IMR-90 (cell line): ENCODE measurements at regions not wholly inside any gene's neighbourhood (a gene's known extent, or its start where the extent isn't known, plus 50 kb on each side); places are given as distances from the start of the nearest gene placed in this dataset.

ENCODE experiments used
- ATAC-seq: fragments of 200-7000 bp; cut with Tn5 transposase; 2 replicates; pipeline ENCODE4 v1.9.1; 2020; ENCODE audit warnings: low read depth, mild to moderate bottlenecking, moderate library complexity
- BruUV-seq: library from RNA; stranded (reverse); fragments of 400-500 nt; replicated peaks from 2 replicates; lab custom pipeline; 2021; lab: Mats Ljungman, UMichigan
- CTCF ChIA-PET: fragments of 300-600 bp; formaldehyde crosslinking; extraction: SDS; loops from one replicate; lab custom pipeline; 2021; ENCODE audit warnings: antibody characterized with exemption; lab: Yijun Ruan, JAX
- POLR2A ChIA-PET: fragments of 300-600 bp; sonication (Branson Sonifier 250); formaldehyde crosslinking; loops from one replicate; lab custom pipeline; 2022; ENCODE audit warnings: antibody characterized with exemption; ENCODE audit not compliant: unreplicated experiment; lab: Charles Lee
- DNase-seq: peaks from one replicate; pipeline ENCODE4 v3.0.0; 2013
- H2AFZ ChIP-seq: replicated peaks from 2 replicates; pipeline ENCODE3; 2013; ENCODE audit warnings: low read length, mild to moderate bottlenecking; ENCODE audit not compliant: poor library complexity
- H2AK5ac ChIP-seq: 2 replicates; pipeline ENCODE4 v1.6.1; 2013; ENCODE audit warnings: low read depth, low read length, inconsistent platforms
- H2AK9ac ChIP-seq: replicated peaks from 2 replicates; pipeline ENCODE3; 2013; ENCODE audit warnings: mild to moderate bottlenecking, low read depth, low read length, moderate library complexity; ENCODE audit not compliant: poor library complexity
- H2BK120ac ChIP-seq: 2 replicates; pipeline ENCODE4 v1.6.1; 2013; ENCODE audit warnings: low read depth, low read length, inconsistent platforms
- H2BK15ac ChIP-seq: 3 replicates; pipeline ENCODE4 v1.6.1; 2013; ENCODE audit warnings: low read depth, low read length, inconsistent platforms
- H2BK20ac ChIP-seq: 2 replicates; pipeline ENCODE4 v1.6.1; 2013; ENCODE audit warnings: low read depth, mild to moderate bottlenecking, inconsistent platforms, low read length, moderate library complexity
- H2BK5ac ChIP-seq: 2 replicates; pipeline ENCODE4 v1.6.1; 2013; ENCODE audit warnings: mild to moderate bottlenecking, low read depth, low read length, inconsistent platforms; ENCODE audit not compliant: poor library complexity, severe bottlenecking
- H3K14ac ChIP-seq: replicated peaks from 2 replicates; pipeline ENCODE4 v1.6.1; 2013; ENCODE audit warnings: low read depth, low read length, inconsistent platforms
- H3K18ac ChIP-seq: 2 replicates; pipeline ENCODE4 v1.6.1; 2013; ENCODE audit warnings: low read depth, low read length, control low read depth
- H3K23ac ChIP-seq: 2 replicates; pipeline ENCODE4 v1.6.1; 2013; ENCODE audit warnings: low read depth, low read length, inconsistent platforms
- H3K27ac ChIP-seq: 2 replicates; pipeline ENCODE4 v1.5.1; 2013; ENCODE audit warnings: mild to moderate bottlenecking, control low read depth, low read length; ENCODE audit not compliant: insufficient read depth
- H3K27me3 ChIP-seq: 2 replicates; pipeline ENCODE4 v1.6.1; 2013; ENCODE audit warnings: low read length; ENCODE audit not compliant: control insufficient read depth, insufficient read depth
- H3K36me3 ChIP-seq: 2 replicates; pipeline ENCODE4 v1.6.1; 2013; ENCODE audit warnings: low read length, mixed read lengths; ENCODE audit not compliant: control insufficient read depth, insufficient read depth
- H3K4ac ChIP-seq: 2 replicates; pipeline ENCODE4 v1.6.1; 2013; ENCODE audit warnings: low read depth, low read length, inconsistent platforms
- H3K4me1 ChIP-seq: 2 replicates; pipeline ENCODE4 v1.6.1; 2013; ENCODE audit warnings: low read length, mixed read lengths; ENCODE audit not compliant: control insufficient read depth, insufficient read depth
- H3K4me2 ChIP-seq: 2 replicates; pipeline ENCODE4 v1.6.1; 2013; ENCODE audit warnings: low read depth, mild to moderate bottlenecking, control low read depth, low read length, moderate library complexity
- H3K4me3 ChIP-seq: 2 replicates; pipeline ENCODE4 v1.5.1; 2013; ENCODE audit warnings: low read depth, mild to moderate bottlenecking, control low read depth, low read length, moderate library complexity; ENCODE audit not compliant: insufficient read depth
- H3K56ac ChIP-seq: 2 replicates; pipeline ENCODE4 v1.6.1; 2013; ENCODE audit warnings: low read length, inconsistent platforms; ENCODE audit not compliant: insufficient read depth; ENCODE audit errors: extremely low read depth
- H3K79me1 ChIP-seq, 2 experiments: 2 replicates each; pipeline ENCODE4 v1.6.1; 2013; ENCODE audit warnings: low read length in 2 of 2, inconsistent platforms in 1 of 2, low read depth in 1 of 2
- H3K9ac ChIP-seq: 2 replicates; pipeline ENCODE4 v1.6.1; 2013; ENCODE audit warnings: low read depth, low read length, control low read depth
- H3K9me1 ChIP-seq: 2 replicates; pipeline ENCODE4 v1.6.1; 2013; ENCODE audit warnings: low read length, inconsistent platforms; ENCODE audit not compliant: insufficient read depth
- H3K9me3 ChIP-seq: 2 replicates; pipeline ENCODE4 v1.6.1; 2013; ENCODE audit warnings: low read length; ENCODE audit not compliant: control insufficient read depth, insufficient read depth
- H4K20me1 ChIP-seq: 2 replicates; pipeline ENCODE4 v1.6.1; 2013; ENCODE audit warnings: low read length, inconsistent platforms; ENCODE audit not compliant: insufficient read depth
- H4K5ac ChIP-seq: 2 replicates; pipeline ENCODE4 v1.6.1; 2013; ENCODE audit warnings: mild to moderate bottlenecking, low read depth, low read length, control low read depth
- H4K8ac ChIP-seq, 2 experiments: 2 replicates each; pipeline ENCODE4 v1.6.1; 2013; ENCODE audit warnings: low read depth in 2 of 2, low read length in 2 of 2, control low read depth in 1 of 2, inconsistent platforms in 1 of 2
- H4K91ac ChIP-seq: 2 replicates; pipeline ENCODE4 v1.6.1; 2013; ENCODE audit warnings: low read depth, low read length, inconsistent platforms; ENCODE audit not compliant: insufficient read depth
- BHLHE40 ChIP-seq: fragments of 150-350 bp; IDR thresholded peaks from 2 replicates; pipeline ENCODE4 v1.6.1; 2016; ENCODE audit warnings: mild to moderate bottlenecking, low read depth, low read length
- CEBPB ChIP-seq: IDR thresholded peaks from 2 replicates; pipeline ENCODE4 v1.6.1; 2012; ENCODE audit warnings: low read depth, low read length, improper control_type of control experiment
- CHD1 ChIP-seq: IDR thresholded peaks from 2 replicates; pipeline ENCODE4 v1.6.1; 2012; ENCODE audit warnings: low read depth, low read length, improper control_type of control experiment
- FOS ChIP-seq: fragments of 150-350 bp; IDR thresholded peaks from 2 replicates; pipeline ENCODE4 v1.6.1; 2016; ENCODE audit warnings: low read depth, low read length
- MAFK ChIP-seq: IDR thresholded peaks from 2 replicates; pipeline ENCODE4 v1.6.1; 2012; ENCODE audit warnings: low read depth, low read length, improper control_type of control experiment
- MAZ ChIP-seq: IDR thresholded peaks from 2 replicates; pipeline ENCODE4 v1.6.1; 2012; ENCODE audit warnings: low read depth, mild to moderate bottlenecking, low read length, improper control_type of control experiment, moderate library complexity, borderline replicate concordance
- MXI1 ChIP-seq: IDR thresholded peaks from 2 replicates; pipeline ENCODE4 v1.6.1; 2012; ENCODE audit warnings: low read depth, mild to moderate bottlenecking, low read length, moderate library complexity, borderline replicate concordance
- NFE2L2 ChIP-seq: fragments of 150-350 bp; IDR thresholded peaks from 2 replicates; pipeline ENCODE4 v1.6.1; 2016; ENCODE audit warnings: low read depth, mild to moderate bottlenecking, low read length
- POLR2A ChIP-seq: IDR thresholded peaks from 2 replicates; pipeline ENCODE4 v1.6.1; 2012; ENCODE audit warnings: mild to moderate bottlenecking, low read depth, low read length
- RAD21 ChIP-seq: IDR thresholded peaks from 2 replicates; pipeline ENCODE4 v1.6.1; 2012; ENCODE audit warnings: low read length, improper control_type of control experiment
- RCOR1 ChIP-seq: IDR thresholded peaks from 2 replicates; pipeline ENCODE4 v1.6.1; 2012; ENCODE audit warnings: mild to moderate bottlenecking, low read length, improper control_type of control experiment; ENCODE audit not compliant: insufficient replicate concordance
- RFX5 ChIP-seq: IDR thresholded peaks from 2 replicates; pipeline ENCODE4 v1.8.0; 2012; ENCODE audit warnings: low read depth, mild to moderate bottlenecking, low read length, moderate library complexity
- SMC3 ChIP-seq: fragments of 150-350 bp; IDR thresholded peaks from 2 replicates; pipeline ENCODE4 v1.6.1; 2016; ENCODE audit warnings: low read depth, mild to moderate bottlenecking, antibody characterized with exemption, low read length, moderate library complexity
- USF2 ChIP-seq: fragments of 150-350 bp; IDR thresholded peaks from 2 replicates; pipeline ENCODE4 v1.6.1; 2017; ENCODE audit warnings: mild to moderate bottlenecking, antibody characterized with exemption, low read length, low read depth
- WGBS, 2 experiments: methylation state at CpG; one replicate each; pipeline versions ENCODE4 v1.1.5 to v1.1.7; 2013; ENCODE audit warnings: missing lambda C conversion rate in 2 of 2; ENCODE audit not compliant: insufficient read length in 1 of 2; ENCODE audit errors: extremely low coverage in 2 of 2; 5-methylcytosine and 5-hydroxymethylcytosine counted together
- dilution Hi-C: fragments of 300-500 bp; cut with HindIII; formaldehyde crosslinking; loops from one replicate; pipeline ENCODE4 v1.14.3; 2018; ENCODE audit warnings: low sequenced_read_pairs; ENCODE audit not compliant: unreplicated experiment
- in situ Hi-C: fragments of 300-500 bp; cut with MboI; formaldehyde crosslinking; loops from 3 replicates; pipeline ENCODE4 v1.14.3; 2019; ENCODE audit warnings: low sequenced_read_pairs, inconsistent platforms, mixed read lengths
- intact Hi-C: fragments of 100-400 bp; cut with micrococcal nuclease; formaldehyde crosslinking; loops from 2 replicates; pipeline ENCODE4 v1.10.0; 2022
- TF ChIP-seq, protein P1 (sequence below): conservative IDR thresholded peaks from 2 replicates; pipeline ENCODE4 v1.5.1; 2012; ENCODE audit warnings: mild to moderate bottlenecking, low read depth, low read length, improper control_type of control experiment
- TF ChIP-seq, protein P2 (sequence below): fragments of 150-350 bp; IDR thresholded peaks from 2 replicates; pipeline ENCODE4 v1.6.1; 2016; ENCODE audit warnings: low read depth, mild to moderate bottlenecking, low read length, moderate library complexity, borderline replicate concordance

- ChIA-PET POLR2A (no interaction called here), CTCF (no interaction called here)
- H3K27me3 ChIP-seq: no peaks in the 10 kb centered on the region
- H3K9me3 ChIP-seq: peaks cover 64% of the 10 kb centered on the region
- no peaks in the 10 kb centered on the region for H3K4me1 ChIP-seq
- H3K36me3 ChIP-seq: no peaks in the 10 kb centered on the region
- H2AFZ ChIP-seq: no peak overlapping the region
- no peak overlapping the region for H3K4ac ChIP-seq
- no peak overlapping the region for H3K27ac ChIP-seq
- no peak overlapping the region for H2AK9ac ChIP-seq
- no peak overlapping the region for H3K14ac ChIP-seq
- no peak overlapping the region for H4K91ac ChIP-seq
- H3K9ac ChIP-seq: no peak overlapping the region
- H2BK20ac ChIP-seq: no peak overlapping the region
- no peak for TF ChIP-seq RAD21
- no peak for TF ChIP-seq RFX5
- TF ChIP-seq NFE2L2: no peak
- TF ChIP-seq, protein P1, sequence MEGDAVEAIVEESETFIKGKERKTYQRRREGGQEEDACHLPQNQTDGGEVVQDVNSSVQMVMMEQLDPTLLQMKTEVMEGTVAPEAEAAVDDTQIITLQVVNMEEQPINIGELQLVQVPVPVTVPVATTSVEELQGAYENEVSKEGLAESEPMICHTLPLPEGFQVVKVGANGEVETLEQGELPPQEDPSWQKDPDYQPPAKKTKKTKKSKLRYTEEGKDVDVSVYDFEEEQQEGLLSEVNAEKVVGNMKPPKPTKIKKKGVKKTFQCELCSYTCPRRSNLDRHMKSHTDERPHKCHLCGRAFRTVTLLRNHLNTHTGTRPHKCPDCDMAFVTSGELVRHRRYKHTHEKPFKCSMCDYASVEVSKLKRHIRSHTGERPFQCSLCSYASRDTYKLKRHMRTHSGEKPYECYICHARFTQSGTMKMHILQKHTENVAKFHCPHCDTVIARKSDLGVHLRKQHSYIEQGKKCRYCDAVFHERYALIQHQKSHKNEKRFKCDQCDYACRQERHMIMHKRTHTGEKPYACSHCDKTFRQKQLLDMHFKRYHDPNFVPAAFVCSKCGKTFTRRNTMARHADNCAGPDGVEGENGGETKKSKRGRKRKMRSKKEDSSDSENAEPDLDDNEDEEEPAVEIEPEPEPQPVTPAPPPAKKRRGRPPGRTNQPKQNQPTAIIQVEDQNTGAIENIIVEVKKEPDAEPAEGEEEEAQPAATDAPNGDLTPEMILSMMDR: no peak
- TF ChIP-seq CHD1: no peak
- no peak for TF ChIP-seq CEBPB
- TF ChIP-seq POLR2A: no peak
- TF ChIP-seq, protein P2, sequence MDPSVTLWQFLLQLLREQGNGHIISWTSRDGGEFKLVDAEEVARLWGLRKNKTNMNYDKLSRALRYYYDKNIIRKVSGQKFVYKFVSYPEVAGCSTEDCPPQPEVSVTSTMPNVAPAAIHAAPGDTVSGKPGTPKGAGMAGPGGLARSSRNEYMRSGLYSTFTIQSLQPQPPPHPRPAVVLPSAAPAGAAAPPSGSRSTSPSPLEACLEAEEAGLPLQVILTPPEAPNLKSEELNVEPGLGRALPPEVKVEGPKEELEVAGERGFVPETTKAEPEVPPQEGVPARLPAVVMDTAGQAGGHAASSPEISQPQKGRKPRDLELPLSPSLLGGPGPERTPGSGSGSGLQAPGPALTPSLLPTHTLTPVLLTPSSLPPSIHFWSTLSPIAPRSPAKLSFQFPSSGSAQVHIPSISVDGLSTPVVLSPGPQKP: no peak
- no peak for TF ChIP-seq FOS
- TF ChIP-seq RCOR1: no peak
- no peak for TF ChIP-seq USF2
- TF ChIP-seq MAFK: no peak
- TF ChIP-seq MAZ: no peak
- TF ChIP-seq BHLHE40: no peak
- TF ChIP-seq MXI1: no peak
- TF ChIP-seq SMC3: no peak
- H4K8ac ChIP-seq: no peak overlapping the region
- 100% methylated on average over 3 of the region's 19 CpGs; no CpG with 5 or more reads in 1 of the 2 experiments for WGBS, 2 experiments
- no peak overlapping the region for H2BK5ac ChIP-seq
- H3K23ac ChIP-seq: no peak overlapping the region
- no peak for ATAC-seq
- intact Hi-C loops: no loop called here
- DNase-seq: no peak
- no peaks in the 10 kb centered on the region for H4K20me1 ChIP-seq
- H3K4me3 ChIP-seq: no peak overlapping the region
- no peak overlapping the region for H3K18ac ChIP-seq
- no peaks in the 10 kb centered on the region for H3K79me1 ChIP-seq
- H3K56ac ChIP-seq: no peak overlapping the region
- H2BK15ac ChIP-seq: no peak overlapping the region
- in situ Hi-C loops: no loop called here
- no peaks in the 10 kb centered on the region for H3K9me1 ChIP-seq
- BruUV-seq: no TSS peak
- no peak overlapping the region for H2BK120ac ChIP-seq
- dilution Hi-C loops: no loop called here
- no peak overlapping the region for H3K4me2 ChIP-seq
- no peak overlapping the region for H2AK5ac ChIP-seq
- H4K5ac ChIP-seq: no peak overlapping the region
Observed at GRCh38 chr18:78676622-78677482, 302.8 kb upstream of the SALL3 start.
